ENCODE measurements at regions not wholly inside any gene's neighbourhood (a gene's known extent, or its start where the extent isn't known, plus 50 kb on each side); places are given as distances from the start of the nearest gene placed in this dataset.
"Not testable (repeated sequence)": the region's sequence is repeated elsewhere in the genome, so short reads cannot be mapped to it uniquely, and the experiment has no call there.

GRCh38 chr2:36035137-36035536, 320.4 kb upstream of the CRIM1 start:
- DNase-seq, result no peak

- DNase-seq, result no peak
These were observed 323.5 kb upstream of the CRIM1 start for GRCh38 chr2:36032046-36032445.

DNA sequence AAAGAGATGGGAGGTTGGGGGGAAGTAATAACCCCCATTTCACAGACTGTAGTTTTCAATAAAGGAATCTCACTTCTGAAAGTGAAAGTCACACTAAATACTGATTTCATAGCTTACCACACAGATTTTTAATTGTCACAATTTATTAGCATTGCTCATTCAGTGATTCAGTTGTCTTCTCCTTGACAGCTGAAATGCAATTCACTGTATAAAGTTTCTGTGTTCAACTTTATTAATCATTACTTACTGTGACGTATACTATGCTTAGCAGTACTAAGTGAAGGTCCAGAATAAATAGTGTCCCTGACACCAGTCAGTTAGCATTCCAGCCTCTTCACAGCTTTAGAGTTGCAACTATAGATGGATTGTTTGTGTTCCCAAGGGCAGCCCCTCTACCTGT, 324.1 kb upstream of the CRIM1 start:
- DNase-seq, result no peak

- no peak for DNase-seq
These were observed 328.0 kb upstream of the CRIM1 start for GRCh38 chr2:36027616-36028015.

GRCh38 chr2:36013064-36013463, 342.5 kb upstream of the CRIM1 start:
- no peak for DNase-seq

DNA sequence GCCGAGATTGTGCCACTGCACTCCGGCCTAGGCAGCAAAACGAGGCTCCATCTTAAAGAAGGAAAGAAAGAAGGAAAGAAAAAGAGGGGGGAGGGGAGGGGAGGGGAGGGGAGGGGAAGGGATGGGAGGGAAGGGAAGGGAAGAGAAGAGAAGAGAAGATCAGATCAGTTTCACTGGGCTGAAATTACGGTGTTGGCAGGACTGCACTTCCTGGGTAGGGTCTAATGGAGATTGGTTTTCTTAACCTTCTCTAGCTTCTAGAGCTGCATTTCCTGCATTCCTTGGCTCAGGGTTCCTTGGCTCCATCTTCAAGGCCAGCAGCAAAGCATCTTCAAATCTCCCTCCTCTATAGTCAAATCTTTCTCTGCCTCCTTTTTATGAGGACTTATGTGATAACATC, 349.1 kb upstream of the CRIM1 start:
- DNase-seq, result no peak

DNA sequence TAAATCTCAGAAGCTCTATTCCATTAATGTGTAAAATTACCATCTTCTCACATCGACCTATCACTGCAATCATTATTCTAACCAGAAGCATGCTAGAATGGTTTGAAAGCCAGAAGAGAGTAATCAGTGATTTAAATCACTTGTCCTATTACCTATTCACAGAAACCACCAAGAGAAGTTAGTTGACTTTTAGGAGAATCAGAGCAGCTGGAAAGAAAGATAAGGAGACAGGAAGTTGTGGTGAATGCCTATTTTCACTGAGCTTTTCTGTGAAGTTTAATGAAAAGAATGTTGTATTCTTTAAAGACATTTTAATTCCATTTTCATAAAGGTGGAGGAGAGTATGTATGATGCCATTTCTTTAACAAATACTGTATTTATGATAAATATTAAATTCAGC, 352.6 kb upstream of the CRIM1 start:
- DNase-seq, result no peak

DNA sequence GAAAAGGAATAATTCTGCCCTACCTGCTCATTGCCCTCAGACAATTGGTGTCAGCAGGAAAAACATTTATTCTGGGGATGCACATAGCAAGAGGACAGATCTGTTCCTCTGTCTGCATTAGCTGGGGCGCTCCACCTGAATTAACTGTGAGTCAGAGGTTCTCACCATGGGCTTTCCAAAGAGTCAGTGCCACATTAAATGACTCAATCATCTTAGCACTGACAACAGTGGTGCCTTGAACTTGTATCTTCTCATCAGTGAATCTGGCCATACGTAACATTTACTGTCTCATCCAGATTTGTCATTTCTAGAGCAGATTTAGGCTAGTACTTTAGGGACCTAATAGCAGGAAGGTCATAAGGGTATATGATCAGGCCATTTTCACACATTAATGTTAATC, 358.1 kb upstream of the CRIM1 start:
- no peak for DNase-seq

GRCh38 chr2:35989503-35989902, 366.1 kb upstream of the CRIM1 start:
- DNase-seq, result no peak

GRCh38 chr2:35989040-35989439, 366.5 kb upstream of the CRIM1 start:
- no peak for DNase-seq

GRCh38 chr2:35986871-35987270, 368.7 kb upstream of the CRIM1 start:
- DNase-seq, result no peak

DNA sequence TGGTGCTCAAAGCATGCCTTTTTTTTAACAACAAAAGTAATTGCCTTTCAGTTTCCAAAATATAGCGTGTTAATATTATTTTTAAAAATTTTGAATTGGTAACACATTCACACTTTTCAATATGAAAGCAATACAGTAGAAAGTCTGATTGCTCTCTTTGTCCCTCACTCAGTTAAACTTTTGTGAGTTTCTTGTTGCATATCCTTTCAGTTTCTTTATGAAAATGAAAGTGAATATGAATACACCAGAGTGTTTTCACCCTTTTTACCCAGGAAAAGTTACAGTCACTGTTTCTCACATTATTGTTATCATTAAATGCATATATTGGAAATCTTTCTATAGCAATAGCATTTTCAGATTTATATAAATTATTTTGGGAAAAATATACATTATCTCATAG, 377.4 kb upstream of the CRIM1 start:
- DNase-seq, result no peak

- no peak for DNase-seq
These were observed 379.0 kb upstream of the CRIM1 start for GRCh38 chr2:35976611-35977010.

DNA sequence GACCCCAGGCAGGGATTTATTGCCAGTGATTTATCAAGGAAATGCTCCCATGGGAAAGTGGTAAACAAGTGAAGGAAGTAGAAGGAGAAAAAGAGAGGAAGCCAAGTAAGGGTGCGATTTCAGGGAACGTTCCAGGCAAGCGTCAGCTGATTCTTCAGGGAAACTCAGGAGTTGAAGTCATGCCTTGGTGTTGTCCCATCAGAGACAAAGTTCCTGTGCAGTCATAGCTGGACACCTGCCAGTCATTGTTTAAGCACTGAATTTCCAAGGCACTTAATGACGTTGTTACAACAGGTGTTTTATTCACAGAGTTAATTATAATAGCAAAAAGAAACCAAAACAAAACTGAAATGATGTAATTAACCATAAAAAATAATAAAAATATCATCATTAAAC, 381.8 kb upstream of the CRIM1 start:
- peak; percentile 20 for DNase-seq

DNA sequence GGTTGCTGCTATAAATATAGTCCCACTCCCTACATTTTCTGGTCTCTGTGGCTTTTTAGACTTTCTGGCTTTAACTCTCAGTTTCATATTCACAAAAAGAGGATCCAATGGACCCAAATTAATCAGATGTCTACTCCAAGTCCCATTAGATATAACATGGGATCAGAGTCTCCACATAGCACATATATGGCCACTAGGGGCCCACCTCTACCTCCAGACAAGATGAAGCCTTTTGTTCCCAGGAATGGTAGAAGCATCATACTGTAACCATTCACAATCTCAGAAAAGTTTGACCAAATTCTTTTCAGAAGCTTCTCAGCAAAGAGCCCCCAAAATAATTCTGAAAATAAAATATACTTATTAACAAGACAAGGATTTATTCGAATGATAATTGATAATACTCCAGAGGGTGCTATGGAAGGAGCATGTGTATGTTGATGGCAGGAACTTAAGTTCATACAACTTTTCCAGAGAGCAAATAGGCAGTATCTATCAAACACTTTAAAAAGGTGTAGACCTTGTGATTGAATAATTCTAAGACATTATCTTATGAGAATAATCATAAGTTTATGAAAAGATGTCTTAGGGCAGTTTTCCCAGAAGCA, 382.3 kb upstream of the CRIM1 start:
- peak; percentile 43 for DNase-seq

DNA sequence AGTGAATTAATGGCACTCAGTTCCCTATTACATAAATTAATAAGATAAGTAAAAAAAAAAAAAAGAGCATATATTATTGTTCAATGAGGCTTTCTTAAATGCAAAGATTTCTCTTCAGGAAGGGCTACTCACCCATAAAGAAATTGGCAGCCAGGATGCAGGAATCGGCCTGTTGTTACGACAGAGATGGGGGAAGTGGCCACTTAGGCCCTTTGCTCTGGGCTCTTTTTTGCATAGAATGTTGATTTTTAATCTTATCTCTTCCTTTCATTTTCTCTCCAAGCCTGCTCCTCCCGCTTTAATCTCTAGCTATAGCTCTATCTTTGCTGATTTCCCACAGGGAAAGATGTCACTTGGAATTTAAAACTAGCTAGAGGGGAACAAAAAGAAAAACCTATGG, 391.8 kb upstream of the CRIM1 start:
- no peak for DNase-seq

DNA sequence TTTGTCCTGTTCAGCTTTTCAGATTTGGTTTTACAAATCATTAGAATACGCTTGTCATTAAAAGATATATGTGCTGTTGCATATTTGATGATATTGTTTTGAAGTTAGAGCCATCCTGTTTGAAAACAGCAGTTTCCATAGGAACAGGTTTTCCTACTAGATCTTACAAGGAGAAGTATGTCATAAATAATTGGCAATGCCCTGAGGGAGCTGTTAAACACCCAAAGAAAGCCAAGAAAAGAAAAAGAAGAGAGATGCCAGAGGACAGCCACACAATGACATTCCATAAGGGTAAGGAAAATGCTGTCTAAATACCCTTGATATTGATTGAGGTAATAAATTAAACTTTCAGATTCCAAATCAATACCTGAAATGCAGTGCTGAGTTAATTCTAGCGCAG, 392.2 kb upstream of the CRIM1 start:
- no peak for DNase-seq

GRCh38 chr2:35962585-35963146, 392.9 kb upstream of the CRIM1 start:
- DNase-seq, result no peak

GRCh38 chr2:35960596-35960995, 395.0 kb upstream of the CRIM1 start:
- DNase-seq, result no peak

DNA sequence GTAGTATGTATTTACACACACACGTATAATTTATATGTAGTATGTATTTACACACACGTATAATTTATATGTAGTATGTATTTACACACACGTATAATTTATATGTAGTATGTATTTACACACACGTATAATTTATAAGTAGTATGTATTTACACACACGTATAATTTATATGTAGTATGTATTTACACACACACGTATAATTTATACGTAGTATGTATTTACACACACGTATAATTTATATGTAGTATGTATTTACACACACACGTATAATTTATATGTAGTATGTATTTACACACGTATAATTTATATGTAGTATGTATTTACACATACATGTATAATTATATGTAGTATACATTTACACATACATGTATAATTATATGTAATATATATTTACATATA, 398.5 kb upstream of the CRIM1 start:
- DNase-seq, result not testable (repeated sequence)

DNA sequence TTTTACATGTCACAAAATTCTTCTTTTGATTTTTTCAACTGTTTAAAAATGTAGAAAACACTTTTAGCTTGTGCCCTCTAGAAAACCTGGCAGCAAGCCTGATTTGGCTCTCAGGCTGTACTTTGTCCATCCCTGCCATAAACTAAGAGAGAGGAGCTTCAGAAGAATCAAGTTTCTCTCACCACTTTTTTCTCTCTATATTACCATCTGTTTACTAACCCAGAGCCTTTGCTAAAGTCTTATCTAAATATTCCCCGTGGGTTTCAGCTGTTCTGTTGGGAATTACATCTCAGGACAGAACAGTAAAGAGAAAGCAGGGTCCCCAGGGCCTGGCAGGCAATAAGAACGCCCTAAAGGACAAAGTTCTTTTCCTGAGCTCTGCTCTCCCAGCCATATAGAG, 409.1 kb upstream of the CRIM1 start:
- DNase-seq, result no peak

- no peak for DNase-seq
These were observed 416.7 kb upstream of the CRIM1 start for GRCh38 chr2:35938838-35939237.

- DNase-seq, result no peak
These were observed 422.5 kb upstream of the CRIM1 start for GRCh38 chr2:35933031-35933430.

GRCh38 chr2:35932276-35932963, 423.2 kb upstream of the CRIM1 start:
- DNase-seq, result no peak

DNA sequence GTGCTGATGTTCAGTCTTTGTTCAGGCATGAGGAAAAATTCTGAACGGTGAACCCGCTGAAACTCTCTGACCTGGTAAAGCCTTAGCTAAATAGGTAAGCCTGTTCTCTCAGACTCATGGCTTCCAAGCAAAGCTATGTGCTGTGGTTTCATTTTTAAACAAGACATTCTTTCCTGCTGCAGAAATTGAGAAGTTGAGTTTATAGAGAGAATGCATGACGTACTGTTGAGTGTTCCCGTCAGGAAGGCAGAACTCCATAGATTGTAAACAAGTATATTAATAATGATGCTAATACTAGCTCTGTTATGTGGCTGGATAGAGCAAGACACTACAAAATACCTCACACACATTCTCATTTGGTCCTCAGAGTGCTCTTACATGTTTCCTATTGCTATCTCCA, 424.0 kb upstream of the CRIM1 start:
- DNase-seq, result no peak

Measured in kidney glomerular epithelial cell (primary cell).